Brain microvascular endothelial cell (primary cell): ENCODE measurements at regions not wholly inside any gene's neighbourhood (a gene's known extent, or its start where the extent isn't known, plus 50 kb on each side); places are given as distances from the start of the nearest gene placed in this dataset.

Source experiments
- DNase-seq: peaks from one replicate; pipeline ENCODE4 v3.0.0-alpha.2; 2020
- H3K27ac ChIP-seq: fragments of 250-450 bp; sonication (Bioruptor Pico); 2 replicates; pipeline ENCODE4 v1.5.1; 2020; ENCODE audit warnings: mild to moderate bottlenecking, moderate library complexity
- H3K27me3 ChIP-seq: fragments of 250-450 bp; sonication (Bioruptor Pico); replicated peaks from 2 replicates; pipeline ENCODE4 v1.5.1; 2020; ENCODE audit warnings: mild to moderate bottlenecking
- H3K36me3 ChIP-seq: fragments of 250-450 bp; sonication (Bioruptor Pico); replicated peaks from 2 replicates; pipeline ENCODE4 v1.5.1; 2020; ENCODE audit warnings: mild to moderate bottlenecking
- H3K4me3 ChIP-seq: 2 replicates; pipeline ENCODE4 v1.5.1; 2011; ENCODE audit warnings: low read depth, mild to moderate bottlenecking, control low read depth, low read length, moderate library complexity
- CTCF ChIP-seq: IDR thresholded peaks from 2 replicates; pipeline ENCODE4 v1.5.1; 2011; ENCODE audit warnings: low read depth, mild to moderate bottlenecking, moderate library complexity, low read length, control low read depth, inconsistent platforms; ENCODE audit errors: missing control alignments
- in situ Hi-C: cut with HindIII; loops from 2 replicates; pipeline ENCODE4 v1.10.0; 2017; ENCODE audit warnings: low sequenced_read_pairs, low pct_ligation_motif_present

GRCh38 chr6:4395386-4395785 lies 260.0 kb upstream of the ECI2 start:
- in situ Hi-C loops: no loop called here
- TF ChIP-seq CTCF: no peak

GRCh38 chr6:4394786-4395185 lies 259.4 kb upstream of the ECI2 start:
- DNase-seq: no peak
- no peak for TF ChIP-seq CTCF
- no peaks in the 10 kb centered on the region for H3K36me3 ChIP-seq
- no peak overlapping the region for H3K27ac ChIP-seq
- H3K27me3 ChIP-seq: no peaks in the 10 kb centered on the region
- H3K4me3 ChIP-seq: no peak overlapping the region
- in situ Hi-C loops: no loop called here

More at GRCh38 chr6:4395386-4395785, 260.0 kb upstream of the ECI2 start:
- Histone ChIP-seq H3K36me3 (no peaks in the 10 kb centered on the region), H3K27me3 (no peaks in the 10 kb centered on the region), H3K27ac (no peak overlapping the region), H3K4me3 (no peak overlapping the region)
- DNase-seq: no peak

GRCh38 chr6:4388675-4389074 lies 253.3 kb upstream of the ECI2 start:
- Histone ChIP-seq H3K36me3 (no peaks in the 10 kb centered on the region), H3K27ac (no peak overlapping the region), H3K27me3 (no peaks in the 10 kb centered on the region), H3K4me3 (no peak overlapping the region)
- in situ Hi-C loops: no loop called here
- no peak for DNase-seq
- no peak for TF ChIP-seq CTCF

GRCh38 chr6:4384656-4385055 lies 249.3 kb upstream of the ECI2 start:
- H3K36me3 ChIP-seq: no peaks in the 10 kb centered on the region
- in situ Hi-C loops: no loop called here

GRCh38 chr6:4383910-4384638 lies 248.7 kb upstream of the ECI2 start:
- Histone ChIP-seq H3K4me3 (no peak overlapping the region), H3K27ac (no peak overlapping the region), H3K36me3 (no peaks in the 10 kb centered on the region), H3K27me3 (no peaks in the 10 kb centered on the region)
- in situ Hi-C loops: no loop called here
- TF ChIP-seq CTCF: no peak
- no peak for DNase-seq

More at GRCh38 chr6:4384656-4385055, 249.3 kb upstream of the ECI2 start:
- no peak for DNase-seq
- Histone ChIP-seq H3K27me3 (no peaks in the 10 kb centered on the region), H3K27ac (no peak overlapping the region), H3K4me3 (no peak overlapping the region)
- TF ChIP-seq CTCF: no peak

- Histone ChIP-seq H3K4me3 (no peak overlapping the region), H3K27ac (no peak overlapping the region), H3K36me3 (no peaks in the 10 kb centered on the region), H3K27me3 (no peaks in the 10 kb centered on the region)
- TF ChIP-seq CTCF: no peak
- in situ Hi-C loops: no loop called here
- DNase-seq: no peak
These were observed 247.0 kb upstream of the ECI2 start for GRCh38 chr6:4382362-4382853.
